ENCODE measurements at regions not wholly inside any gene's neighbourhood (a gene's known extent, or its start where the extent isn't known, plus 50 kb on each side); places are given as distances from the start of the nearest gene placed in this dataset.

GRCh38 chr5:152118676-152119470 lies 194.2 kb upstream of the GLRA1 start:
- Histone ChIP-seq H3K4me1 (no peaks in the 10 kb centered on the region), H3K27ac (no peak overlapping the region), H3K36me3 (no peaks in the 10 kb centered on the region), H3K9me3 (no peaks in the 10 kb centered on the region), H3K27me3 (no peaks in the 10 kb centered on the region), H3K4me3 (no peak overlapping the region)
- no peak for DNase-seq
- no peak for TF ChIP-seq POLR2A (IDR thresholded peaks at IDR 0.05)
- TF ChIP-seq, protein P1, sequence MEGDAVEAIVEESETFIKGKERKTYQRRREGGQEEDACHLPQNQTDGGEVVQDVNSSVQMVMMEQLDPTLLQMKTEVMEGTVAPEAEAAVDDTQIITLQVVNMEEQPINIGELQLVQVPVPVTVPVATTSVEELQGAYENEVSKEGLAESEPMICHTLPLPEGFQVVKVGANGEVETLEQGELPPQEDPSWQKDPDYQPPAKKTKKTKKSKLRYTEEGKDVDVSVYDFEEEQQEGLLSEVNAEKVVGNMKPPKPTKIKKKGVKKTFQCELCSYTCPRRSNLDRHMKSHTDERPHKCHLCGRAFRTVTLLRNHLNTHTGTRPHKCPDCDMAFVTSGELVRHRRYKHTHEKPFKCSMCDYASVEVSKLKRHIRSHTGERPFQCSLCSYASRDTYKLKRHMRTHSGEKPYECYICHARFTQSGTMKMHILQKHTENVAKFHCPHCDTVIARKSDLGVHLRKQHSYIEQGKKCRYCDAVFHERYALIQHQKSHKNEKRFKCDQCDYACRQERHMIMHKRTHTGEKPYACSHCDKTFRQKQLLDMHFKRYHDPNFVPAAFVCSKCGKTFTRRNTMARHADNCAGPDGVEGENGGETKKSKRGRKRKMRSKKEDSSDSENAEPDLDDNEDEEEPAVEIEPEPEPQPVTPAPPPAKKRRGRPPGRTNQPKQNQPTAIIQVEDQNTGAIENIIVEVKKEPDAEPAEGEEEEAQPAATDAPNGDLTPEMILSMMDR (IDR thresholded peaks at IDR 0.05): no peak
- TF ChIP-seq EP300 (IDR thresholded peaks at IDR 0.05; ENCODE audit: low read depth): no peak
- TF ChIP-seq POLR2AphosphoS5 (IDR thresholded peaks at IDR 0.05): no peak
- intact Hi-C loops (cut with DNase I; ENCODE audit: low total_unique reads): no loop called here
- 56% methylated on average over 5 of the region's 5 CpGs; no CpG with 5 or more reads in 1 of the 2 donors for WGBS, 2 donors (ENCODE audit: low coverage in 1 of 2)
- in situ Hi-C loops (cut with MboI; ENCODE audit: low pct_ligation_motif_present in 1 of 4, low pct_unique_long_range_greater_than_20kb in 1 of 4, low sequenced_read_pairs in 3 of 4): no loop called here

DNA sequence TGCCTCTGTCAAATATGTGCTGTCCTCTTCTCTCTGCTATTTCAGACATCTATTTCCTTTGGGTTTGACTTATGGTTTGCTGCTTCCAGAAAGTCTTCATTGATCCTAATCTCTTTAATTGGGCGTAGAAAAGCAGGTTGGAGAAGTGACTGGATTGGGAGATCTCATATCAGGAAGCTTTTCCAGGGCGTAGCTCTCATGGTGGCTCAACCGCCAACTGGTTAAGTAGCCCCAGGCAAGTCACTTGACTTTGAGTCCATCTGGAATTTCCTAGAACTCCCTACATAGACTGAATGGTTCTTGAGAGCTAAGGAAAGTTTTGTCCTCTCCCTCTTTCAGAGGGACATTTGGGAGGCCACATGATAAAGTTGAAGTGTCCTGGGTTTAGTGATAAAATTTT lies 192.3 kb upstream of the GLRA1 start:
- in situ Hi-C loops (cut with MboI; ENCODE audit: low pct_ligation_motif_present in 1 of 4, low pct_unique_long_range_greater_than_20kb in 1 of 4, low sequenced_read_pairs in 3 of 4): no loop called here
- H3K9me3 ChIP-seq: no peaks in the 10 kb centered on the region
- TF ChIP-seq POLR2A (IDR thresholded peaks at IDR 0.05) (no peak), EP300 (IDR thresholded peaks at IDR 0.05; ENCODE audit: low read depth) (no peak), POLR2AphosphoS5 (IDR thresholded peaks at IDR 0.05) (no peak)
- TF ChIP-seq, protein P1 (IDR thresholded peaks at IDR 0.05): no peak
- intact Hi-C loops (cut with DNase I; ENCODE audit: low total_unique reads): no loop called here
- no peaks in the 10 kb centered on the region for H3K36me3 ChIP-seq
- H3K4me1 ChIP-seq: no peaks in the 10 kb centered on the region
- no peak overlapping the region for H3K27ac ChIP-seq
- H3K27me3 ChIP-seq: no peaks in the 10 kb centered on the region
- no peak for DNase-seq
- WGBS, 2 donors (ENCODE audit: low coverage in 1 of 2): 80 to 100% methylated on average over 2 to 3 of the region's 3 CpGs
- no peak overlapping the region for H3K4me3 ChIP-seq

- intact Hi-C loops (cut with DNase I; ENCODE audit: low total_unique reads): no loop called here
- DNase-seq: no peak
- Histone ChIP-seq H3K27ac (no peak overlapping the region), H3K4me1 (no peaks in the 10 kb centered on the region), H3K4me3 (no peak overlapping the region), H3K9me3 (no peaks in the 10 kb centered on the region), H3K36me3 (no peaks in the 10 kb centered on the region), H3K27me3 (no peaks in the 10 kb centered on the region)
- WGBS, 2 donors (ENCODE audit: low coverage in 1 of 2): 56% methylated on average over 2 of the region's 2 CpGs; no CpG with 5 or more reads in 1 of the 2 donors
- TF ChIP-seq POLR2A (IDR thresholded peaks at IDR 0.05) (no peak), POLR2AphosphoS5 (IDR thresholded peaks at IDR 0.05) (no peak), EP300 (IDR thresholded peaks at IDR 0.05; ENCODE audit: low read depth) (no peak)
- TF ChIP-seq, protein P1 (IDR thresholded peaks at IDR 0.05): no peak
- in situ Hi-C loops (cut with MboI; ENCODE audit: low pct_ligation_motif_present in 1 of 4, low pct_unique_long_range_greater_than_20kb in 1 of 4, low sequenced_read_pairs in 3 of 4): no loop called here
Observed at GRCh38 chr5:152113401-152113800, 188.8 kb upstream of the GLRA1 start.

DNA sequence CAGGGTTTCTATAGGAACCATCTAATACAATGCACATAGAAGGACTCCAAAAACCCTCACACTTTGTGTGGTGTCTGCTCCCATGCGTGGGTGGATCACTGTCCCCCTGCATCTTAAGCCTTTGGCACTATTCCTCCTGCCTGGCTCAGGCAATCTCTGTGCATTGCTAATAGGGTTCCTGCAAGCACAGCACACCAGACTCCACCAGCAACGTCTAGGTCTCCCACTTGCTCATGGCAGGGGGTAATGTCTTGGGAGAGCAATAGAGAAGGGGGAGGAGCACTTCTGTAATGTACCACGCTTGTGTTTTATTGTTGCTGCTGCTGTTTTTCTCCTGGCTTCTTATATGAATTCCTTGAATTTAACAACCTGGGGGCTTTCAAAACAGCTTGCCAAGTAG lies 182.6 kb upstream of the GLRA1 start:
- Histone ChIP-seq H3K4me1 (no peaks in the 10 kb centered on the region), H3K9me3 (no peaks in the 10 kb centered on the region), H3K27ac (no peak overlapping the region), H3K4me3 (no peak overlapping the region), H3K27me3 (no peaks in the 10 kb centered on the region), H3K36me3 (no peaks in the 10 kb centered on the region)
- WGBS, 2 donors (ENCODE audit: low coverage in 1 of 2): 36% methylated on average over 3 of the region's 3 CpGs; no CpG with 5 or more reads in 1 of the 2 donors
- no peak for TF ChIP-seq POLR2A (IDR thresholded peaks at IDR 0.05)
- no peak for TF ChIP-seq EP300 (IDR thresholded peaks at IDR 0.05; ENCODE audit: low read depth)
- no peak for TF ChIP-seq POLR2AphosphoS5 (IDR thresholded peaks at IDR 0.05)
- TF ChIP-seq, protein P1 (IDR thresholded peaks at IDR 0.05): no peak
- intact Hi-C loops (cut with DNase I; ENCODE audit: low total_unique reads) (no loop called here), in situ Hi-C loops (cut with MboI; ENCODE audit: low pct_ligation_motif_present in 1 of 4, low pct_unique_long_range_greater_than_20kb in 1 of 4, low sequenced_read_pairs in 3 of 4) (no loop called here)
- no peak for DNase-seq
